Endothelial cell (in vitro differentiated cells): ENCODE measurements at regions not wholly inside any gene's neighbourhood (a gene's known extent, or its start where the extent isn't known, plus 50 kb on each side); places are given as distances from the start of the nearest gene placed in this dataset.

ENCODE experiments used
- DNase-seq: peaks from one replicate; pipeline ENCODE4 v3.0.0; 2021; ENCODE audit warnings: low spot score
- H3K27ac Mint-ChIP-seq: one replicate; pipeline ENCODE4 v1.8.0; 2021; ENCODE audit warnings: mixed read lengths, inconsistent platforms; ENCODE audit not compliant: unreplicated experiment
- H3K27me3 Mint-ChIP-seq: one replicate; pipeline ENCODE4 v1.8.0; 2021; ENCODE audit warnings: mild to moderate bottlenecking, moderate library complexity, mixed read lengths, inconsistent platforms; ENCODE audit not compliant: unreplicated experiment
- H3K36me3 Mint-ChIP-seq: one replicate; pipeline ENCODE4 v1.8.0; 2021; ENCODE audit warnings: mild to moderate bottlenecking, low read depth, mixed read lengths, inconsistent platforms; ENCODE audit not compliant: unreplicated experiment
- H3K4me1 Mint-ChIP-seq: one replicate; pipeline ENCODE4 v1.8.0; 2021; ENCODE audit warnings: mild to moderate bottlenecking, mixed read lengths, inconsistent platforms; ENCODE audit not compliant: unreplicated experiment
- H3K4me3 Mint-ChIP-seq: one replicate; pipeline ENCODE4 v1.8.0; 2021; ENCODE audit warnings: mild to moderate bottlenecking, mixed read lengths, inconsistent platforms; ENCODE audit not compliant: unreplicated experiment
- H3K9me3 Mint-ChIP-seq: one replicate; pipeline ENCODE4 v1.8.0; 2021; ENCODE audit warnings: mixed read lengths, inconsistent platforms; ENCODE audit not compliant: unreplicated experiment
- TF ChIP-seq, protein P1 (sequence below): fragments of 200-600 bp; sonication (generic); IDR thresholded peaks from one replicate; pipeline ENCODE4 v1.5.0; 2021; ENCODE audit warnings: antibody characterized with exemption; ENCODE audit not compliant: unreplicated experiment

DNA sequence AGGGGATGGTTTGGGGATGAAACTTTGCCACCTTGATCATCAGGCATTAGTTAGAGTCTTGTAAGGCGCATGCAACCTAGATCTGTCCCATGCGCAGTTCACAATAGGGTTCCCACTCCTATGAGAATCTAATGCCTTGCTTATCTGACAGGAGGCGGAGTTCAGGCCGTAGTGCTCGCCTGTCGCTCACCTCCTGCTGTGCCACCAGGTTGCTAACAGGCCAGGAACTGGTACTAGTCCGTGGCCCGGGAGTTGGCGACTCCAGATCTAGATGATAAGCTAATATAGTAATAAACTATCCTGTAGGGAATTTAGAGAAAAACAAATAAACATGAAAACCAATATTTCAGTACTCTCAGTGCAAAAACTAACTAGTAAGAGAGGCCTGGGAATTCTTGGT, 155.4 kb upstream of the ANO5 start:
- H3K9me3 Mint-ChIP-seq, result no peaks in the 10 kb centered on the region
- DNase-seq, result no peak
- no peaks in the 10 kb centered on the region for H3K4me1 Mint-ChIP-seq
- H3K27ac Mint-ChIP-seq, result no peak overlapping the region
- no peak overlapping the region for H3K4me3 Mint-ChIP-seq
- TF ChIP-seq, protein P1, sequence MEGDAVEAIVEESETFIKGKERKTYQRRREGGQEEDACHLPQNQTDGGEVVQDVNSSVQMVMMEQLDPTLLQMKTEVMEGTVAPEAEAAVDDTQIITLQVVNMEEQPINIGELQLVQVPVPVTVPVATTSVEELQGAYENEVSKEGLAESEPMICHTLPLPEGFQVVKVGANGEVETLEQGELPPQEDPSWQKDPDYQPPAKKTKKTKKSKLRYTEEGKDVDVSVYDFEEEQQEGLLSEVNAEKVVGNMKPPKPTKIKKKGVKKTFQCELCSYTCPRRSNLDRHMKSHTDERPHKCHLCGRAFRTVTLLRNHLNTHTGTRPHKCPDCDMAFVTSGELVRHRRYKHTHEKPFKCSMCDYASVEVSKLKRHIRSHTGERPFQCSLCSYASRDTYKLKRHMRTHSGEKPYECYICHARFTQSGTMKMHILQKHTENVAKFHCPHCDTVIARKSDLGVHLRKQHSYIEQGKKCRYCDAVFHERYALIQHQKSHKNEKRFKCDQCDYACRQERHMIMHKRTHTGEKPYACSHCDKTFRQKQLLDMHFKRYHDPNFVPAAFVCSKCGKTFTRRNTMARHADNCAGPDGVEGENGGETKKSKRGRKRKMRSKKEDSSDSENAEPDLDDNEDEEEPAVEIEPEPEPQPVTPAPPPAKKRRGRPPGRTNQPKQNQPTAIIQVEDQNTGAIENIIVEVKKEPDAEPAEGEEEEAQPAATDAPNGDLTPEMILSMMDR, result no peak
- H3K36me3 Mint-ChIP-seq, result no peaks in the 10 kb centered on the region
- H3K27me3 Mint-ChIP-seq, result no peaks in the 10 kb centered on the region

DNA sequence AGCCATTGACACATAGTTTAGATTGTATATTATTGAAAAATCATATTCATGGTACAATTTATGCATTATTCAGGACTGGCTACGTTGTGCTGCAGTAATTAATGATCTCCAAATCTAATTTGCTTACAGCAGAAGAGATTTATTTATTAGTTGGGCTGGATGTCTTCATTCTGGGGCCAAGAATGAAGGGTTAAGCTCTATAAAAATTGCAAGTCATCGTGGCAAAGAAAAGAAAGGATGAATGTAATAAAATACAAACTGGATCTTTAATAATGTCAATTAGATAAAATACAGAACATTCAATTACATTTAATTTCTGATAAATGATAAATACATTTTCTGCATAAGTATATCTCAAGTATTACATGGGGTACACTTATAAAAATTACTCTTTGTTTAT, 151.8 kb upstream of the ANO5 start:
- Mint-ChIP-seq H3K9me3 (no peaks in the 10 kb centered on the region), H3K36me3 (no peaks in the 10 kb centered on the region), H3K27ac (no peak overlapping the region), H3K27me3 (no peaks in the 10 kb centered on the region), H3K4me1 (no peaks in the 10 kb centered on the region), H3K4me3 (no peak overlapping the region)
- TF ChIP-seq, protein P1, result no peak
- DNase-seq, result no peak

DNA sequence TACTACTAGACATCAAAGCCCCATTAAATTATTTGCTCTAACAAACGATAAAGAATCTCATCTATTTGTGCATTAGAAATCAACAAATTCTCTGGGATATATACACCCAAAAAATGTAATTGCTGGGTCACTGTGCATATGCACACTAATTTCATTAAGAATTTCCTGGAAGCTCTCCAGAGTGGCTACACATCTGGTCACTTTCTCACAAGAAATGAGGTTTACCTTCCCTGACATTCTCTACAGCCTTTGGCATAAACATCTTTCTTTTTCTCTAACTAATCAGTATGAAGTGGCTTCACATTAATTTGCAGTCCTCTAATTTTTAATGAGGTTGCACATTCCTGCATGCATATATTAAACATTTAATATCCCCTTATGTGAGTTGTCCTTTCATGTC, 150.8 kb upstream of the ANO5 start:
- no peaks in the 10 kb centered on the region for H3K4me1 Mint-ChIP-seq
- no peaks in the 10 kb centered on the region for H3K9me3 Mint-ChIP-seq
- TF ChIP-seq, protein P1, result no peak
- H3K4me3 Mint-ChIP-seq, result no peak overlapping the region
- H3K27ac Mint-ChIP-seq, result no peak overlapping the region
- H3K36me3 Mint-ChIP-seq, result no peaks in the 10 kb centered on the region
- no peaks in the 10 kb centered on the region for H3K27me3 Mint-ChIP-seq
- DNase-seq, result no peak

- DNase-seq, result no peak
- H3K36me3 Mint-ChIP-seq, result no peaks in the 10 kb centered on the region
- H3K4me3 Mint-ChIP-seq, result no peak overlapping the region
- H3K27ac Mint-ChIP-seq, result no peak overlapping the region
- no peaks in the 10 kb centered on the region for H3K9me3 Mint-ChIP-seq
- no peaks in the 10 kb centered on the region for H3K27me3 Mint-ChIP-seq
- no peaks in the 10 kb centered on the region for H3K4me1 Mint-ChIP-seq
- TF ChIP-seq, protein P1, result no peak
Observed at GRCh38 chr11:22044126-22044525, 148.8 kb upstream of the ANO5 start.

- H3K4me1 Mint-ChIP-seq, result no peaks in the 10 kb centered on the region
- no peaks in the 10 kb centered on the region for H3K36me3 Mint-ChIP-seq
- no peak overlapping the region for H3K4me3 Mint-ChIP-seq
- no peak for DNase-seq
- H3K9me3 Mint-ChIP-seq, result no peaks in the 10 kb centered on the region
- no peaks in the 10 kb centered on the region for H3K27me3 Mint-ChIP-seq
- TF ChIP-seq, protein P1, result no peak
- H3K27ac Mint-ChIP-seq, result no peak overlapping the region
Observed at GRCh38 chr11:22049276-22049675, 143.6 kb upstream of the ANO5 start.
